ENCODE measurements at regions not wholly inside any gene's neighbourhood (a gene's known extent, or its start where the extent isn't known, plus 50 kb on each side); places are given as distances from the start of the nearest gene placed in this dataset.

GRCh38 chr6:43929511-43929910, 159.5 kb downstream of the VEGFA start:
- Histone ChIP-seq H3K27ac (ENCODE audit: extremely low read length, insufficient read depth, low read length) (no peak overlapping the region), H3K4me1 (ENCODE audit: insufficient read depth, low read length) (peaks cover 99% of the 10 kb centered on the region), H2AFZ (ENCODE audit: low read length) (no peak overlapping the region), H3K36me3 (replicated peaks in 1 of 2; ENCODE audit: control insufficient read depth in 1 of 2, insufficient read depth in 2 of 2, low read length in 2 of 2) (no peaks in the 10 kb centered on the region), H3K27me3 (ENCODE audit: control insufficient read depth in 1 of 2, insufficient read depth in 2 of 2, low read length in 2 of 2) (peaks cover 5 to 7% of the 10 kb centered on the region in 2 experiments; a peak in 2 of 5 replicates), H4K20me1 (ENCODE audit: insufficient read depth, low read length) (no peaks in the 10 kb centered on the region), H3K9me3 (ENCODE audit: low read length) (no peaks in the 10 kb centered on the region), H3K4me3 (replicated peaks in 1 of 3; ENCODE audit: insufficient read depth in 1 of 3, low read depth in 2 of 3, low read length in 3 of 3) (no peak overlapping the region), H3K9ac (ENCODE audit: insufficient read depth, low read depth, low read length) (no peak overlapping the region), H3K79me2 (ENCODE audit: insufficient read depth, low read length) (no peaks in the 10 kb centered on the region), H3K4me2 (ENCODE audit: low read depth, low read length) (no peak overlapping the region)
- FAIRE-seq (no peak), DNase-seq (ENCODE audit: low spot score) (no peak), ATAC-seq (no peak)
- ChIA-PET CTCF (ENCODE audit: low intra/inter-chr PET ratio, low total read pairs) (no interaction called here), POLR2A (interaction anchor here (1.1 kb wide), 1 partner anchor 12 kb away, joined by 5 read pairs; no protein-coding TSS in a partner anchor)
- TF ChIP-seq KDM6A (CRISPR knock-in tag; IDR thresholded peaks at IDR 0.05; ENCODE audit: low read depth), result no peak
- TF ChIP-seq NFIC (IDR thresholded peaks at IDR 0.05; ENCODE audit: low read length), result no peak
- no peak for TF ChIP-seq ZNF44 (CRISPR knock-in tag; IDR thresholded peaks at IDR 0.05)
- TF ChIP-seq DNMT1 (CRISPR knock-in tag; IDR thresholded peaks at IDR 0.05), result no peak
- TF ChIP-seq TFDP2 (CRISPR knock-in tag; IDR thresholded peaks at IDR 0.05), result no peak
- TF ChIP-seq SOX6 (IDR thresholded peaks at IDR 0.05), result no peak
- TF ChIP-seq SOX6 (CRISPR knock-in tag; IDR thresholded peaks at IDR 0.05), result no peak
- TF ChIP-seq SMARCC2 (IDR thresholded peaks at IDR 0.05), result no peak
- no peak for TF ChIP-seq ZNF615 (CRISPR knock-in tag; IDR thresholded peaks at IDR 0.05; ENCODE audit: borderline replicate concordance)
- TF ChIP-seq ZNF446 (CRISPR knock-in tag; IDR thresholded peaks at IDR 0.05), result no peak
- no peak for TF ChIP-seq RARG (CRISPR knock-in tag; IDR thresholded peaks at IDR 0.05; ENCODE audit: low read depth)
- in situ Hi-C loops (cut with HindIII; ENCODE audit: extremely low pct_ligation_motif_present, low pct_unique_long_range_greater_than_20kb), result no loop called here
- WGBS (ENCODE audit: low lambda C conversion rate), result 47% methylated on average over 5 of the region's 5 CpGs
- intact Hi-C loops (cut with micrococcal nuclease; ENCODE audit: unreplicated experiment), result no loop called here
- BruUV-seq (replicated peaks), result no TSS peak
